GM10266 (cell line): ENCODE measurements at regions not wholly inside any gene's neighbourhood (a gene's known extent, or its start where the extent isn't known, plus 50 kb on each side); places are given as distances from the start of the nearest gene placed in this dataset.

Experiments used
- DNase-seq: peaks from one replicate; pipeline ENCODE4 v3.0.0; 2012; ENCODE audit errors: extremely low spot score
- CTCF ChIP-seq: IDR thresholded peaks from 2 replicates; pipeline ENCODE4 v1.5.1; 2012; ENCODE audit warnings: mild to moderate bottlenecking, low read depth; ENCODE audit not compliant: control insufficient read depth, insufficient read depth; ENCODE audit errors: missing control alignments

GRCh38 chr20:51135926-51136715 is 113.2 kb upstream of the KCNG1 start:
- no peak for TF ChIP-seq CTCF
- no peak for DNase-seq

- DNase-seq: no peak
- no peak for TF ChIP-seq CTCF
Observed at GRCh38 chr20:51134405-51134804, 111.5 kb upstream of the KCNG1 start.

GRCh38 chr20:51132279-51132678 is 109.4 kb upstream of the KCNG1 start:
- no peak for TF ChIP-seq CTCF
- no peak for DNase-seq

GRCh38 chr20:51131811-51132210 is 108.9 kb upstream of the KCNG1 start:
- no peak for DNase-seq

GRCh38 chr20:51129147-51129776 is 106.4 kb upstream of the KCNG1 start:
- no peak for TF ChIP-seq CTCF

More at GRCh38 chr20:51131811-51132210, 108.9 kb upstream of the KCNG1 start:
- TF ChIP-seq CTCF: no peak

GRCh38 chr20:51128198-51128597 is 105.3 kb upstream of the KCNG1 start:
- TF ChIP-seq CTCF: no peak
- DNase-seq: peak; percentile 9

More at GRCh38 chr20:51129147-51129776, 106.4 kb upstream of the KCNG1 start:
- DNase-seq: no peak

- no peak for DNase-seq
- no peak for TF ChIP-seq CTCF
Observed at GRCh38 chr20:51127713-51128112, 104.8 kb upstream of the KCNG1 start.
